K562 (cell line): ENCODE measurements at regions not wholly inside any gene's neighbourhood (a gene's known extent, or its start where the extent isn't known, plus 50 kb on each side); places are given as distances from the start of the nearest gene placed in this dataset.

Experiments used
- ATAC-seq: fragments of 200-7000 bp; cut with Tn5 transposase; 3 replicates; pipeline ENCODE4 v1.9.1; 2020; ENCODE audit warnings: moderate library complexity
- BruUV-seq: library from RNA; stranded (reverse); fragments of 400-500 nt; replicated peaks from 2 replicates; lab custom pipeline; 2021; lab: Mats Ljungman, UMichigan
- CTCF ChIA-PET: fragments of 300-600 bp; formaldehyde crosslinking; extraction: SDS; loops from one replicate; lab custom pipeline; 2021; ENCODE audit warnings: low intra/inter-chr PET ratio; lab: Yijun Ruan, JAX
- POLR2A ChIA-PET: fragments of 300-600, 350-650 bp; sonication (Branson Sonifier 250); formaldehyde crosslinking; extraction: SDS; loops from one replicate; lab custom pipeline; 2021; ENCODE audit warnings: antibody characterized with exemption, inconsistent platforms; lab: Yijun Ruan, JAX
- DNase-seq, 4 experiments: peaks; one replicate each; pipeline versions ENCODE4 v3.0.0 to v3.0.0-alpha.2; 2011 to 2018; ENCODE audit warnings: low spot score in 3 of 4, mixed read lengths in 3 of 4; ENCODE audit errors: extremely low read depth in 1 of 4
- FAIRE-seq: peaks from 2 replicates; lab custom pipeline; 2011; peaks lifted over from hg19 to GRCh38; lab: Jason Lieb, UNC
- H2AFZ ChIP-seq: 2 replicates; pipeline ENCODE4 v1.6.0; 2011; ENCODE audit warnings: low read depth, low read length, control low read depth, inconsistent platforms
- H3K27ac ChIP-seq: fragments of 200-600 bp; 3 replicates; pipeline ENCODE4 v1.8.0; 2011; ENCODE audit warnings: low read depth, mild to moderate bottlenecking, control low read depth, inconsistent platforms, low read length, moderate library complexity, mixed read lengths; ENCODE audit errors: extremely low read depth
- H3K27me3 ChIP-seq, 2 experiments: fragments of 300-600 bp in 1 of 2; 2 replicates in 1 of 2; 3 replicates in 1 of 2; pipeline versions ENCODE4 v1.6.0 to v1.8.0; 2011; ENCODE audit warnings: inconsistent platforms in 2 of 2, low read length in 2 of 2, mild to moderate bottlenecking in 1 of 2, mixed read lengths in 1 of 2, moderate library complexity in 1 of 2; ENCODE audit not compliant: control insufficient read depth in 2 of 2, insufficient read depth in 2 of 2
- H3K36me3 ChIP-seq: fragments of 300-600 bp; 3 replicates; pipeline ENCODE4 v1.8.0; 2011; ENCODE audit warnings: mild to moderate bottlenecking, low read length, inconsistent platforms; ENCODE audit not compliant: control insufficient read depth, insufficient read depth
- H3K4me1 ChIP-seq, 2 experiments: fragments of 200-600 bp in 1 of 2; replicated peaks in 1 of 2; 2 replicates in 1 of 2; 3 replicates in 1 of 2; pipeline versions ENCODE4 v1.5.1 to v1.8.0; 2011; ENCODE audit warnings: inconsistent platforms in 2 of 2, low read length in 2 of 2, mild to moderate bottlenecking in 1 of 2, mixed read lengths in 1 of 2, moderate library complexity in 1 of 2; ENCODE audit not compliant: control insufficient read depth in 2 of 2, insufficient read depth in 2 of 2
- H3K4me2 ChIP-seq: 2 replicates; pipeline ENCODE4 v1.6.1; 2011; ENCODE audit warnings: low read length, control low read depth, inconsistent platforms, mixed read lengths; ENCODE audit not compliant: insufficient read depth
- H3K4me3 ChIP-seq: fragments of 200-600 bp; sonication (generic), shearing (Covaris generic); 2 replicates; pipeline ENCODE4 v1.5.1; 2016; ENCODE audit warnings: control low read depth, inconsistent platforms
- H3K79me2 ChIP-seq: fragments of 200-600 bp; 3 replicates; pipeline ENCODE4 v1.8.0; 2011; ENCODE audit warnings: low read length, inconsistent platforms; ENCODE audit not compliant: control insufficient read depth, insufficient read depth
- H3K9ac ChIP-seq, 2 experiments: 2 replicates each; pipeline versions ENCODE4 v1.6.0 to v1.6.1; 2011; ENCODE audit warnings: low read depth in 2 of 2, low read length in 2 of 2, control low read depth in 1 of 2, inconsistent platforms in 1 of 2, mild to moderate bottlenecking in 1 of 2, mixed read lengths in 1 of 2; ENCODE audit not compliant: insufficient read depth in 1 of 2
- H3K9me1 ChIP-seq: one replicate; pipeline ENCODE4 v1.6.0; 2011; ENCODE audit warnings: inconsistent platforms, mild to moderate bottlenecking, low read length, moderate library complexity; ENCODE audit not compliant: control insufficient read depth, insufficient read depth
- H3K9me3 ChIP-seq: replicated peaks from 2 replicates; pipeline ENCODE4 v1.5.1; 2011; ENCODE audit warnings: low read depth, low read length, inconsistent platforms; ENCODE audit not compliant: control insufficient read depth, insufficient read depth
- H4K20me1 ChIP-seq: replicated peaks from 2 replicates; pipeline ENCODE4 v1.6.1; 2011; ENCODE audit warnings: low read length, inconsistent platforms, mixed read lengths; ENCODE audit not compliant: control insufficient read depth, insufficient read depth
- ADNP ChIP-seq: fragments of 200-800 bp; sonication (Bioruptor generic); IDR thresholded peaks from 2 replicates; pipeline ENCODE4 v1.6.1; 2016; ENCODE audit warnings: missing genetic modification characterization, missing compliant biosample characterization
- CBX2 ChIP-seq: fragments of 200-600 bp; sonication (generic); IDR thresholded peaks from one replicate; pipeline ENCODE4 v1.6.1; 2012; ENCODE audit warnings: mild to moderate bottlenecking, low read length, inconsistent platforms; ENCODE audit not compliant: insufficient read depth, poor library complexity, severe bottlenecking
- CHD1 ChIP-seq: fragments of 200-600 bp; sonication (generic); IDR thresholded peaks from one replicate; pipeline ENCODE4 v1.6.1; 2012; ENCODE audit warnings: mild to moderate bottlenecking, moderate library complexity, low read length, inconsistent platforms
- FOXA1 ChIP-seq: fragments of 450-650 bp; IDR thresholded peaks from 2 replicates; pipeline ENCODE4 v1.6.1; 2016; ENCODE audit warnings: mild to moderate bottlenecking, borderline replicate concordance
- FOXK1 ChIP-seq: sonication (generic); formaldehyde crosslinking; IDR thresholded peaks from 2 replicates; pipeline ENCODE4 v1.8.0; 2022; ENCODE audit warnings: missing genetic modification reagents, mild to moderate bottlenecking, borderline replicate concordance
- ILK ChIP-seq: fragments of 450-650 bp; IDR thresholded peaks from 2 replicates; pipeline ENCODE4 v1.6.1; 2016; ENCODE audit warnings: missing genetic modification characterization, low read depth, mild to moderate bottlenecking, missing compliant biosample characterization, moderate library complexity, borderline replicate concordance
- KDM5B ChIP-seq: fragments of 200-600 bp; sonication (generic); IDR thresholded peaks from 2 replicates; pipeline ENCODE4 v1.6.1; 2012; ENCODE audit warnings: low read depth, mild to moderate bottlenecking, moderate library complexity, low read length, control low read depth, inconsistent platforms; ENCODE audit not compliant: insufficient replicate concordance
- MBD1 ChIP-seq: fragments of 250-450 bp; sonication (Bioruptor Pico); IDR thresholded peaks from 2 replicates; pipeline ENCODE4 v1.8.0; 2022; ENCODE audit warnings: inconsistent platforms
- NFATC3 ChIP-seq: fragments of 450-650 bp; IDR thresholded peaks from 2 replicates; pipeline ENCODE4 v1.6.1; 2017; ENCODE audit warnings: mild to moderate bottlenecking
- SAP30 ChIP-seq: fragments of 200-600 bp; sonication (generic); IDR thresholded peaks from 2 replicates; pipeline ENCODE4 v1.6.1; 2012; ENCODE audit warnings: borderline replicate concordance, low read depth, mild to moderate bottlenecking, moderate library complexity, low read length, control low read depth, inconsistent platforms; ENCODE audit not compliant: insufficient read depth, poor library complexity, severe bottlenecking
- SREBF2 ChIP-seq: sonication (generic); formaldehyde crosslinking; IDR thresholded peaks from 2 replicates; pipeline ENCODE4 v1.4.0; 2020; ENCODE audit warnings: mild to moderate bottlenecking, missing genetic modification reagents
- SRSF1 ChIP-seq: fragments of 200-400 bp; formaldehyde crosslinking; IDR thresholded peaks from 2 replicates; pipeline ENCODE4 v1.6.1; 2017; ENCODE audit warnings: mild to moderate bottlenecking, low read depth, low read length, moderate library complexity
- TAF7 ChIP-seq: fragments of 450-650 bp; IDR thresholded peaks from 2 replicates; pipeline ENCODE4 v1.6.1; 2016; ENCODE audit warnings: missing genetic modification characterization, missing compliant biosample characterization
- ZBTB43 ChIP-seq: sonication (generic); formaldehyde crosslinking; IDR thresholded peaks from 2 replicates; pipeline ENCODE4 v1.8.0; 2023; ENCODE audit warnings: mild to moderate bottlenecking, missing genetic modification reagents
- ZNF282 ChIP-seq: sonication (generic); formaldehyde crosslinking; IDR thresholded peaks from 2 replicates; pipeline ENCODE4 v1.8.1; 2023; ENCODE audit warnings: missing genetic modification reagents
- WGBS: fragments of 100-300 bp; shearing (Covaris generic); methylation state at CpG from one replicate; pipeline ENCODE4 v1.1.6; 2016; ENCODE audit warnings: low coverage, mixed read lengths; ENCODE audit not compliant: insufficient coverage; ENCODE audit errors: missing lambda C conversion rate; 5-methylcytosine and 5-hydroxymethylcytosine counted together
- in situ Hi-C: fragments of 300-500 bp; cut with MboI; formaldehyde crosslinking; loops from 4 replicates; pipeline ENCODE4 v1.15.0; 2018; ENCODE audit warnings: inconsistent platforms, mixed read lengths
- intact Hi-C: fragments of 100-400 bp; cut with micrococcal nuclease; formaldehyde crosslinking; loops from 2 replicates; pipeline ENCODE4 v1.14.2; 2022
- TF ChIP-seq, protein P1 (sequence below): fragments of 450-650 bp; formaldehyde crosslinking; IDR thresholded peaks from 2 replicates; pipeline ENCODE4 v1.4.0; 2020; ENCODE audit warnings: mild to moderate bottlenecking, mixed read lengths

- no peak for FAIRE-seq
- in situ Hi-C loops: no loop called here
- no peaks in the 10 kb centered on the region for H3K79me2 ChIP-seq
- H3K4me3 ChIP-seq: no peak overlapping the region
- ATAC-seq: no peak
- WGBS: 2% methylated on average over 4 of the region's 4 CpGs
- no peak overlapping the region for H2AFZ ChIP-seq
- H3K9me1 ChIP-seq: no peaks in the 10 kb centered on the region
- no peak overlapping the region for H3K9ac ChIP-seq
- no peaks in the 10 kb centered on the region for H3K36me3 ChIP-seq
- CTCF ChIA-PET: no interaction called here
- no peaks in the 10 kb centered on the region for H4K20me1 ChIP-seq
- TF ChIP-seq CHD1 (no peak), FOXK1 (CRISPR knock-in tag) (no peak), ILK (tag) (no peak), CBX2 (no peak), KDM5B (no peak), NFATC3 (no peak), FOXA1 (no peak), MBD1 (CRISPR knock-in tag) (no peak), ADNP (tag) (no peak), SAP30 (no peak), SREBF2 (CRISPR knock-in tag) (no peak), SRSF1 (no peak), TAF7 (tag) (no peak), ZBTB43 (CRISPR knock-in tag) (no peak), ZNF282 (CRISPR knock-in tag) (no peak)
- TF ChIP-seq, protein P1, sequence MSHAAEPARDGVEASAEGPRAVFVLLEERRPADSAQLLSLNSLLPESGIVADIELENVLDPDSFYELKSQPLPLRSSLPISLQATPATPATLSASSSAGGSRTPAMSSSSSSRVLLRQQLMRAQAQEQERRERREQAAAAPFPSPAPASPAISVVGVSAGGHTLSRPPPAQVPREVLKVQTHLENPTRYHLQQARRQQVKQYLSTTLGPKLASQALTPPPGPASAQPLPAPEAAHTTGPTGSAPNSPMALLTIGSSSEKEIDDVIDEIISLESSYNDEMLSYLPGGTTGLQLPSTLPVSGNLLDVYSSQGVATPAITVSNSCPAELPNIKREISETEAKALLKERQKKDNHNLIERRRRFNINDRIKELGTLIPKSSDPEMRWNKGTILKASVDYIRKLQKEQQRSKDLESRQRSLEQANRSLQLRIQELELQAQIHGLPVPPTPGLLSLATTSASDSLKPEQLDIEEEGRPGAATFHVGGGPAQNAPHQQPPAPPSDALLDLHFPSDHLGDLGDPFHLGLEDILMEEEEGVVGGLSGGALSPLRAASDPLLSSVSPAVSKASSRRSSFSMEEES (CRISPR knock-in tag): no peak
- H3K27me3 ChIP-seq: peaks cover 0 to 16% of the 10 kb centered on the region in 2 experiments; a peak in 1 of 5 replicates
- H3K4me1 ChIP-seq: no peaks in the 10 kb centered on the region
- DNase-seq: no peak
- BruUV-seq: no TSS peak
- no peak overlapping the region for H3K4me2 ChIP-seq
- H3K27ac ChIP-seq: no peak overlapping the region
- intact Hi-C loops: no loop called here
- POLR2A ChIA-PET: interaction anchor here (0.6 kb wide), 1 partner anchor 143 kb away, joined by 3 read pairs; no protein-coding TSS in a partner anchor
- H3K9me3 ChIP-seq: no peaks in the 10 kb centered on the region
These were observed 258.6 kb downstream of the CBLN1 start for GRCh38 chr16:49023050-49023449.
